H1 (cell line): ENCODE measurements at regions not wholly inside any gene's neighbourhood (a gene's known extent, or its start where the extent isn't known, plus 50 kb on each side); places are given as distances from the start of the nearest gene placed in this dataset.

ENCODE experiments used
- CTCF ChIA-PET: fragments of 300-600 bp; sonication (Branson Sonifier 250); formaldehyde crosslinking; loops from one replicate; lab custom pipeline; 2021; ENCODE audit not compliant: partially characterized antibody; lab: Charles Lee
- POLR2A ChIA-PET: fragments of 300-600 bp; sonication (Branson Sonifier 250); formaldehyde crosslinking; loops from one replicate; lab custom pipeline; 2021; ENCODE audit warnings: inconsistent platforms; ENCODE audit not compliant: partially characterized antibody; lab: Charles Lee
- DNase-seq, 2 experiments: peaks; one replicate each; pipeline versions ENCODE4 v3.0.0 to v3.0.0-alpha.2; 2010 to 2022; ENCODE audit warnings: low spot score in 2 of 2, low read depth in 1 of 2, mixed read lengths in 1 of 2
- FAIRE-seq: peaks from 2 replicates; lab custom pipeline; 2011; peaks lifted over from hg19 to GRCh38; lab: Jason Lieb, UNC
- H2AFZ ChIP-seq: 2 replicates; pipeline ENCODE4 v1.8.1; 2012; ENCODE audit warnings: low read length, inconsistent platforms
- H2AK5ac ChIP-seq: 2 replicates; pipeline ENCODE4 v1.6.1; 2013; ENCODE audit warnings: low read depth, low read length
- H2BK120ac ChIP-seq: replicated peaks from 2 replicates; pipeline ENCODE3; 2013; ENCODE audit warnings: low read depth, low read length, inconsistent platforms
- H2BK12ac ChIP-seq: 2 replicates; pipeline ENCODE4 v1.6.1; 2013; ENCODE audit warnings: low read depth, low read length
- H2BK15ac ChIP-seq: 2 replicates; pipeline ENCODE4 v1.6.1; 2013; ENCODE audit warnings: low read length
- H2BK20ac ChIP-seq: 2 replicates; pipeline ENCODE4 v1.6.1; 2013; ENCODE audit warnings: low read length
- H2BK5ac ChIP-seq: 2 replicates; pipeline ENCODE4 v1.6.1; 2013; ENCODE audit warnings: low read depth, low read length
- H3K14ac ChIP-seq: 2 replicates; pipeline ENCODE4 v1.6.1; 2013; ENCODE audit warnings: inconsistent platforms; ENCODE audit not compliant: insufficient read length
- H3K18ac ChIP-seq: 2 replicates; pipeline ENCODE4 v1.6.1; 2013; ENCODE audit warnings: low read length; ENCODE audit errors: extremely low read depth
- H3K23ac ChIP-seq: 2 replicates; pipeline ENCODE4 v1.6.1; 2013; ENCODE audit warnings: inconsistent platforms; ENCODE audit not compliant: insufficient read length
- H3K23me2 ChIP-seq: 2 replicates; pipeline ENCODE4 v1.6.1; 2013; ENCODE audit warnings: low read depth, low read length
- H3K27ac ChIP-seq: 2 replicates; pipeline ENCODE4 v1.6.1; 2011; ENCODE audit warnings: low read depth, low read length, inconsistent platforms
- H3K27me3 ChIP-seq, 4 experiments: replicated peaks in 1 of 4; 1 replicate in 1 of 4; 2 replicates in 3 of 4; pipeline versions ENCODE4 v1.6.1 to v1.8.1; 2011 to 2013; ENCODE audit warnings: low read length in 3 of 4, mild to moderate bottlenecking in 3 of 4, inconsistent platforms in 2 of 4, mixed read lengths in 2 of 4, moderate library complexity in 1 of 4; ENCODE audit not compliant: control insufficient read depth in 3 of 4, insufficient read depth in 3 of 4; ENCODE audit errors: extremely low read depth in 1 of 4
- H3K36me3 ChIP-seq, 4 experiments: 2 replicates each; pipeline versions ENCODE4 v1.6.1 to v1.8.1; 2011 to 2013; ENCODE audit warnings: mild to moderate bottlenecking in 4 of 4, low read length in 3 of 4, moderate library complexity in 2 of 4, control low read depth in 1 of 4, inconsistent platforms in 1 of 4; ENCODE audit not compliant: insufficient read depth in 4 of 4, control insufficient read depth in 2 of 4
- H3K4ac ChIP-seq: replicated peaks from 2 replicates; pipeline ENCODE3; 2013; ENCODE audit warnings: low read length, low read depth, mixed read lengths, inconsistent platforms; ENCODE audit not compliant: insufficient read length
- H3K4me1 ChIP-seq, 4 experiments: replicated peaks in 1 of 4; 1 replicate in 1 of 4; 2 replicates in 3 of 4; pipeline versions ENCODE4 v1.6.1 to v1.8.1; 2011 to 2013; ENCODE audit warnings: low read length in 3 of 4, inconsistent platforms in 2 of 4, mixed read lengths in 1 of 4; ENCODE audit not compliant: insufficient read depth in 4 of 4, control insufficient read depth in 3 of 4
- H3K4me2 ChIP-seq, 2 experiments: 2 replicates each; pipeline versions ENCODE4 v1.6.1 to v1.8.1; 2011 to 2013; ENCODE audit warnings: low read depth in 2 of 2, low read length in 2 of 2, control low read depth in 1 of 2, inconsistent platforms in 1 of 2, mild to moderate bottlenecking in 1 of 2; ENCODE audit not compliant: insufficient read depth in 1 of 2
- H3K4me3 ChIP-seq, 4 experiments: fragments of 200-600, 300-600 bp in 1 of 4; sonication (generic), shearing (Covaris generic), sonication (Bioruptor Twin) in 1 of 4; 2 replicates each; pipeline versions ENCODE4 v1.5.1 to v1.8.1; 2011 to 2016; ENCODE audit warnings: low read length in 4 of 4, low read depth in 3 of 4, control low read depth in 2 of 4, inconsistent platforms in 2 of 4, mild to moderate bottlenecking in 2 of 4, mixed read lengths in 1 of 4, moderate library complexity in 1 of 4; ENCODE audit not compliant: insufficient read depth in 2 of 4; ENCODE audit errors: extremely low read depth in 1 of 4
- H3K56ac ChIP-seq: replicated peaks from 2 replicates; pipeline ENCODE3; 2013; ENCODE audit warnings: low read depth, mild to moderate bottlenecking, mixed read lengths, low read length, inconsistent platforms; ENCODE audit not compliant: insufficient read length
- H3K79me1 ChIP-seq: 2 replicates; pipeline ENCODE4 v1.6.1; 2013; ENCODE audit warnings: low read depth, low read length, control low read depth
- H3K79me2 ChIP-seq, 2 experiments: 2 replicates each; pipeline versions ENCODE4 v1.6.1 to v1.8.1; 2012 to 2013; ENCODE audit warnings: low read length in 2 of 2, mild to moderate bottlenecking in 2 of 2, inconsistent platforms in 1 of 2; ENCODE audit not compliant: insufficient read depth in 2 of 2, control insufficient read depth in 1 of 2
- H3K9ac ChIP-seq, 4 experiments: replicated peaks in 1 of 4; 1 replicate in 1 of 4; 2 replicates in 3 of 4; pipeline versions ENCODE4 v1.6.1 to v1.8.1; 2011 to 2013; ENCODE audit warnings: low read depth in 3 of 4, low read length in 3 of 4, control low read depth in 2 of 4, mild to moderate bottlenecking in 2 of 4, moderate library complexity in 2 of 4, inconsistent platforms in 1 of 4; ENCODE audit errors: extremely low read depth in 1 of 4
- H3K9me3 ChIP-seq, 2 experiments: 2 replicates each; pipeline versions ENCODE4 v1.6.1 to v1.8.1; 2012 to 2013; ENCODE audit warnings: mild to moderate bottlenecking in 2 of 2, moderate library complexity in 2 of 2, control low read depth in 1 of 2, inconsistent platforms in 1 of 2, low read depth in 1 of 2, low read length in 1 of 2, mixed read lengths in 1 of 2; ENCODE audit not compliant: insufficient read depth in 2 of 2
- H4K20me1 ChIP-seq, 2 experiments: replicated peaks in 1 of 2; 2 replicates each; pipeline versions ENCODE3 to v1.8.1; 2011 to 2013; ENCODE audit warnings: inconsistent platforms in 2 of 2, low read length in 2 of 2, mild to moderate bottlenecking in 1 of 2; ENCODE audit not compliant: insufficient read depth in 2 of 2, control insufficient read depth in 1 of 2
- H4K5ac ChIP-seq: 2 replicates; pipeline ENCODE4 v1.6.1; 2013; ENCODE audit warnings: low read length, low read depth, mixed read lengths, inconsistent platforms; ENCODE audit not compliant: insufficient read length
- H4K8ac ChIP-seq: 2 replicates; pipeline ENCODE4 v1.8.0; 2013; ENCODE audit warnings: mild to moderate bottlenecking, moderate library complexity, low read length, inconsistent platforms; ENCODE audit not compliant: insufficient read depth; ENCODE audit errors: extremely low read depth
- H4K91ac ChIP-seq: replicated peaks from 2 replicates; pipeline ENCODE3; 2013; ENCODE audit warnings: low read length, mixed read lengths, inconsistent platforms; ENCODE audit not compliant: insufficient read length
- ASH2L ChIP-seq: fragments of 200-600, 300-600 bp; sonication (generic); IDR thresholded peaks from one replicate; pipeline ENCODE4 v1.7.1; 2017; ENCODE audit warnings: low read length
- CHD2 ChIP-seq: IDR thresholded peaks from 2 replicates; pipeline ENCODE4 v1.6.1; 2012; ENCODE audit warnings: low read length, improper control_type of control experiment
- GABPA ChIP-seq: IDR thresholded peaks from 2 replicates; pipeline ENCODE4 v1.6.1; 2011; ENCODE audit warnings: mild to moderate bottlenecking, low read length, moderate library complexity, borderline replicate concordance; ENCODE audit not compliant: insufficient read depth
- NANOG ChIP-seq: IDR thresholded peaks from 2 replicates; pipeline ENCODE4 v1.6.1; 2011; ENCODE audit warnings: low read length, low read depth, mild to moderate bottlenecking, inconsistent platforms; ENCODE audit not compliant: insufficient read depth, poor library complexity, severe bottlenecking
- RNF2 ChIP-seq: fragments of 200-900, 300-1000 bp; sonication (generic); IDR thresholded peaks from 2 replicates; pipeline ENCODE4 v1.7.1; 2016; ENCODE audit warnings: borderline replicate concordance, low read depth, mild to moderate bottlenecking, antibody characterized with exemption, low read length; ENCODE audit not compliant: poor library complexity, severe bottlenecking; ENCODE audit errors: missing control alignments
- SIN3A ChIP-seq, 2 experiments: IDR thresholded peaks in 1 of 2; conservative IDR thresholded peaks in 1 of 2; 2 replicates each; pipeline ENCODE4 v1.6.1; 2011 to 2012; ENCODE audit warnings: low read length in 2 of 2, improper control_type of control experiment in 1 of 2, low read depth in 1 of 2, mild to moderate bottlenecking in 1 of 2
- SIX5 ChIP-seq: IDR thresholded peaks from 2 replicates; pipeline ENCODE4 v1.6.1; 2011; ENCODE audit warnings: mild to moderate bottlenecking, low read depth, low read length
- SRF ChIP-seq: IDR thresholded peaks from 2 replicates; pipeline ENCODE4 v1.6.1; 2011; ENCODE audit warnings: mild to moderate bottlenecking, low read depth, low read length, moderate library complexity
- ZNF274 ChIP-seq: IDR thresholded peaks from 2 replicates; pipeline ENCODE4 v1.7.0; 2012; ENCODE audit warnings: low read length, borderline replicate concordance; ENCODE audit errors: extremely low read depth
- WGBS, 2 experiments: shearing (Covaris generic) in 1 of 2; methylation state at CpG; one replicate each; pipeline versions ENCODE4 v1.1.6 to v1.1.7; 2013 to 2015; ENCODE audit warnings: low lambda C conversion rate in 2 of 2, mixed read lengths in 2 of 2, inconsistent platforms in 1 of 2, low coverage in 1 of 2, missing lambda C conversion rate in 1 of 2; ENCODE audit not compliant: insufficient replicate concordance in 2 of 2, insufficient coverage in 1 of 2, insufficient read length in 1 of 2; ENCODE audit errors: extremely low coverage in 1 of 2, missing lambda C conversion rate in 1 of 2; 5-methylcytosine and 5-hydroxymethylcytosine counted together

DNA sequence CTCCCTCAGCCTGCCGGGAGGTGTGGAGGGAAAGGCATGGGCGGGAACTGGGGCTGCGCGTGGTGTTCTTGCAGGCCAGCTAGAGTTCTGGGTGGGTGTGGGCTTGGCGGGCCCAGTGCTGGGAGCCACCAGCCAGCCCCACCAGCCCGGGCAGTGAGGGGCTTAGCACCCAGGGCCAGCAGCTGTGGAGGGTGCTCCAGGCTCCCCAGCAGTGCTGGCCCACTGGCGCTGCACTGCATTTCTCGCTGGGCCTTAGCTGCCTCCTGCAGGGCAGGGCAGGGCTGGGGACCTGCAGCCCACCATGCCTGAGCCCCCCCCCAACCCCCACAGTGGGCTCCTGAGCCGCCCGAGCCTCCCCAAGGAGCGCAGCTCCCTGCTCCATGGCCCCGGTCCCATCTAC is 304.2 kb downstream of the KCNA4 start:
- no peak overlapping the region for H4K8ac ChIP-seq
- no peak for DNase-seq
- H2BK15ac ChIP-seq: no peak overlapping the region
- H3K4me1 ChIP-seq: no peaks in the 10 kb centered on the region
- H3K23ac ChIP-seq: no peak overlapping the region
- no peaks in the 10 kb centered on the region for H3K79me2 ChIP-seq
- no peaks in the 10 kb centered on the region for H3K23me2 ChIP-seq
- no peak overlapping the region for H3K4me3 ChIP-seq
- H2BK5ac ChIP-seq: no peak overlapping the region
- H3K14ac ChIP-seq: no peak overlapping the region
- no peak overlapping the region for H2BK120ac ChIP-seq
- no peaks in the 10 kb centered on the region for H3K27me3 ChIP-seq
- H3K4me2 ChIP-seq: no peak overlapping the region
- 81% methylated on average over 6 of the region's 12 CpGs; no CpG with 5 or more reads in 1 of the 2 experiments for WGBS, 2 experiments
- no peak for TF ChIP-seq SRF
- TF ChIP-seq RNF2: no peak
- TF ChIP-seq CHD2: no peak
- TF ChIP-seq ZNF274: no peak
- no peak for TF ChIP-seq SIN3A (conservative IDR thresholded peaks at IDR 0.05 in 1 of 2, IDR thresholded peaks at IDR 0.05 in 1 of 2; ENCODE audit: low read depth in 1 of 2, low read length in 2 of 2)
- TF ChIP-seq GABPA: no peak
- no peak for TF ChIP-seq SIX5
- TF ChIP-seq ASH2L: no peak
- no peak for TF ChIP-seq NANOG
- TF ChIP-seq, all 59 proteins: peak for 0
- Histone ChIP-seq H2AK5ac (no peak overlapping the region), H3K9ac (no peak overlapping the region), H2BK12ac (no peak overlapping the region), H4K91ac (no peak overlapping the region), H4K20me1 (no peaks in the 10 kb centered on the region), H2BK20ac (no peak overlapping the region), H2AFZ (no peak overlapping the region), H3K4ac (no peak overlapping the region), H3K27ac (no peak overlapping the region), H3K18ac (no peak overlapping the region), H3K79me1 (no peaks in the 10 kb centered on the region), H4K5ac (no peak overlapping the region), H3K36me3 (no peaks in the 10 kb centered on the region), H3K9me3 (peaks cover 2 to 5% of the 10 kb centered on the region in 2 experiments; a peak in 1 of 4 replicates), H3K56ac (no peak overlapping the region)
- FAIRE-seq: no peak
- ChIA-PET POLR2A (no interaction called here), CTCF (no interaction called here)
